ENCODE measurements at regions not wholly inside any gene's neighbourhood (a gene's known extent, or its start where the extent isn't known, plus 50 kb on each side); places are given as distances from the start of the nearest gene placed in this dataset.

- Histone ChIP-seq H3K4me3 (no peak overlapping the region), H3K36me3 (no peaks in the 10 kb centered on the region), H3K27ac (no peak overlapping the region), H3K27me3 (no peaks in the 10 kb centered on the region), H3K4me1 (no peaks in the 10 kb centered on the region), H3K9me3 (no peaks in the 10 kb centered on the region)
- ATAC-seq (no peak), DNase-seq (no peak)
- intact Hi-C loops (cut with DNase I): no loop called here
- no peak for TF ChIP-seq CTCF (IDR thresholded peaks at IDR 0.05)
Measured at GRCh38 chr13:33392794-33393405, 107.3 kb upstream of the STARD13 start.

- no peak overlapping the region for H3K27ac ChIP-seq
- ATAC-seq: peak; percentile 44
- no peak overlapping the region for H3K4me3 ChIP-seq
- TF ChIP-seq CTCF (IDR thresholded peaks at IDR 0.05): no peak
- no peaks in the 10 kb centered on the region for H3K27me3 ChIP-seq
- H3K36me3 ChIP-seq: no peaks in the 10 kb centered on the region
- no peaks in the 10 kb centered on the region for H3K9me3 ChIP-seq
- DNase-seq: no peak
- no peaks in the 10 kb centered on the region for H3K4me1 ChIP-seq
- intact Hi-C loops (cut with DNase I): no loop called here
Measured at GRCh38 chr13:33394294-33394932, 108.9 kb upstream of the STARD13 start.

- H3K4me1 ChIP-seq: peaks cover 3% of the 10 kb centered on the region
- ATAC-seq (peak; percentile 82), DNase-seq (peak; percentile 62)
- H3K9me3 ChIP-seq: no peaks in the 10 kb centered on the region
- H3K27ac ChIP-seq: no peak overlapping the region
- intact Hi-C loops (cut with DNase I): no loop called here
- H3K36me3 ChIP-seq: no peaks in the 10 kb centered on the region
- no peak for TF ChIP-seq CTCF (IDR thresholded peaks at IDR 0.05)
- H3K27me3 ChIP-seq: no peaks in the 10 kb centered on the region
- no peak overlapping the region for H3K4me3 ChIP-seq
Measured at GRCh38 chr13:33401238-33401637, 115.7 kb upstream of the STARD13 start.

GRCh38 chr13:33402975-33403374 lies 117.4 kb upstream of the STARD13 start:
- DNase-seq (no peak), ATAC-seq (no peak)
- H3K27ac ChIP-seq: no peak overlapping the region
- H3K9me3 ChIP-seq: no peaks in the 10 kb centered on the region
- intact Hi-C loops (cut with DNase I): no loop called here
- no peaks in the 10 kb centered on the region for H3K27me3 ChIP-seq
- no peak for TF ChIP-seq CTCF (IDR thresholded peaks at IDR 0.05)
- peaks cover 3% of the 10 kb centered on the region for H3K4me1 ChIP-seq
- no peaks in the 10 kb centered on the region for H3K36me3 ChIP-seq
- H3K4me3 ChIP-seq: no peak overlapping the region

GRCh38 chr13:33403807-33404362 lies 118.3 kb upstream of the STARD13 start:
- intact Hi-C loops (cut with DNase I): no loop called here
- H3K36me3 ChIP-seq: no peaks in the 10 kb centered on the region
- no peaks in the 10 kb centered on the region for H3K27me3 ChIP-seq
- H3K27ac ChIP-seq: no peak overlapping the region
- ATAC-seq (no peak), DNase-seq (no peak)
- TF ChIP-seq CTCF (IDR thresholded peaks at IDR 0.05): no peak
- no peaks in the 10 kb centered on the region for H3K9me3 ChIP-seq
- H3K4me3 ChIP-seq: no peak overlapping the region
- H3K4me1 ChIP-seq: peaks cover 3% of the 10 kb centered on the region

All from upper lobe of right lung (tissue), 1 donor.